ENCODE measurements at regions not wholly inside any gene's neighbourhood (a gene's known extent, or its start where the extent isn't known, plus 50 kb on each side); places are given as distances from the start of the nearest gene placed in this dataset.

- TF ChIP-seq EZH2 (IDR thresholded peaks at IDR 0.05; ENCODE audit: borderline replicate concordance, low read length), result no peak
- no peak for TF ChIP-seq CTCF (conservative IDR thresholded peaks at IDR 0.05 in 1 of 2, IDR thresholded peaks at IDR 0.05 in 1 of 2; ENCODE audit: extremely low read depth in 1 of 2, insufficient read depth in 1 of 2, low read depth in 1 of 2, low read length in 2 of 2)
Observed at GRCh38 chr18:68543344-68543743, 171.6 kb downstream of the TMX3 start.

Measured in mammary epithelial cell (primary cell).